Esophagus (tissue), 2 donors: ENCODE measurements at regions not wholly inside any gene's neighbourhood (a gene's known extent, or its start where the extent isn't known, plus 50 kb on each side); places are given as distances from the start of the nearest gene placed in this dataset.

Source experiments
- H3K27ac ChIP-seq, 2 donors: one replicate each; pipeline ENCODE4 v1.5.1; 2013; ENCODE audit warnings: low read depth in 2 of 2, mild to moderate bottlenecking in 2 of 2, inconsistent platforms in 1 of 2, low read length in 1 of 2, moderate library complexity in 1 of 2
- H3K27me3 ChIP-seq, 2 donors: one replicate each; pipeline ENCODE4 v1.6.1; 2013; ENCODE audit warnings: low read length in 2 of 2, control low read depth in 1 of 2, mild to moderate bottlenecking in 1 of 2; ENCODE audit not compliant: insufficient read depth in 2 of 2, control insufficient read depth in 1 of 2
- H3K36me3 ChIP-seq, 2 donors: one replicate each; pipeline ENCODE4 v1.6.1; 2013; ENCODE audit warnings: low read length in 1 of 2; ENCODE audit not compliant: control insufficient read depth in 2 of 2, insufficient read depth in 2 of 2
- H3K4me1 ChIP-seq, 2 donors: one replicate each; pipeline ENCODE4 v1.6.1; 2013; ENCODE audit warnings: low read length in 1 of 2; ENCODE audit not compliant: control insufficient read depth in 2 of 2, insufficient read depth in 2 of 2
- H3K4me3 ChIP-seq, 2 donors: one replicate each; pipeline ENCODE4 v1.5.1; 2013; ENCODE audit warnings: low read length in 2 of 2, mild to moderate bottlenecking in 2 of 2, low read depth in 1 of 2, moderate library complexity in 1 of 2
- H3K9me3 ChIP-seq, 2 donors: one replicate each; pipeline ENCODE4 v1.6.1; 2013; ENCODE audit warnings: mild to moderate bottlenecking in 2 of 2, low read depth in 1 of 2, low read length in 1 of 2, moderate library complexity in 1 of 2; ENCODE audit not compliant: control insufficient read depth in 2 of 2, insufficient read depth in 1 of 2
- WGBS, 2 donors: extraction: QIAGEN DNeasy Blood & Tissue Kit; methylation state at CpG; one replicate each; pipeline ENCODE4 v1.1.7; 2013; 5-methylcytosine and 5-hydroxymethylcytosine counted together
- donor health status: healthy with polysubstance abuse.
- donor health status: Bipolar disorder and iron deficiency.

- peaks cover 4 to 17% of the 10 kb centered on the region in 2 donors for H3K4me1 ChIP-seq
- H3K27ac ChIP-seq, result no peak overlapping the region
- 78 to 87% methylated on average over 6 of the region's 6 CpGs for WGBS, 2 donors
- no peak overlapping the region for H3K4me3 ChIP-seq
- no peaks in the 10 kb centered on the region for H3K27me3 ChIP-seq
- peaks cover 0 to 5% of the 10 kb centered on the region in 2 donors for H3K9me3 ChIP-seq
- H3K36me3 ChIP-seq, result no peaks in the 10 kb centered on the region
Observed at GRCh38 chr13:31050486-31051400, 111.0 kb downstream of the HSPH1 start.

- 74 to 77% methylated on average over 6 of the region's 6 CpGs for WGBS, 2 donors
- H3K27ac ChIP-seq, result no peak overlapping the region
- H3K36me3 ChIP-seq, result no peaks in the 10 kb centered on the region
- peaks cover 0 to 5% of the 10 kb centered on the region in 2 donors for H3K9me3 ChIP-seq
- no peak overlapping the region for H3K4me3 ChIP-seq
- H3K4me1 ChIP-seq, result peaks cover 4 to 19% of the 10 kb centered on the region in 2 donors
- no peaks in the 10 kb centered on the region for H3K27me3 ChIP-seq
Observed at GRCh38 chr13:31049833-31050232, 111.9 kb downstream of the HSPH1 start.

GRCh38 chr13:31049083-31049482, 112.6 kb downstream of the HSPH1 start:
- 87 to 89% methylated on average over 4 of the region's 4 CpGs for WGBS, 2 donors
- Histone ChIP-seq H3K36me3 (no peaks in the 10 kb centered on the region), H3K27me3 (no peaks in the 10 kb centered on the region), H3K4me3 (no peak overlapping the region), H3K4me1 (peaks cover 4 to 20% of the 10 kb centered on the region in 2 donors), H3K9me3 (peaks cover 0 to 5% of the 10 kb centered on the region in 2 donors), H3K27ac (no peak overlapping the region)

- H3K36me3 ChIP-seq, result no peaks in the 10 kb centered on the region
- H3K27ac ChIP-seq, result no peak overlapping the region
- WGBS, 2 donors, result 69 to 70% methylated on average over 3 of the region's 3 CpGs
- H3K9me3 ChIP-seq, result peaks cover 0 to 5% of the 10 kb centered on the region in 2 donors
- no peak overlapping the region for H3K4me3 ChIP-seq
- H3K27me3 ChIP-seq, result no peaks in the 10 kb centered on the region
- H3K4me1 ChIP-seq, result peaks cover 4 to 18% of the 10 kb centered on the region in 2 donors
Observed at GRCh38 chr13:31048521-31048920, 113.2 kb downstream of the HSPH1 start.

- no peaks in the 10 kb centered on the region for H3K27me3 ChIP-seq
- peaks cover 4 to 14% of the 10 kb centered on the region in 2 donors for H3K4me1 ChIP-seq
- 27 to 47% methylated on average over 16 of the region's 16 CpGs for WGBS, 2 donors
- peaks cover 0 to 5% of the 10 kb centered on the region in 2 donors for H3K9me3 ChIP-seq
- peak overlapping the region; percentile 84 to 85 for H3K27ac ChIP-seq
- no peak overlapping the region for H3K4me3 ChIP-seq
- H3K36me3 ChIP-seq, result no peaks in the 10 kb centered on the region
Observed at GRCh38 chr13:31046711-31047279, 114.3 kb downstream of the TEX26 start.

- WGBS, 2 donors, result 23% methylated on average over 11 of the region's 11 CpGs
Observed at GRCh38 chr13:31045286-31046081, 113.0 kb downstream of the TEX26 start.

GRCh38 chr13:31044364-31045285, 112.2 kb downstream of the TEX26 start:
- peaks cover 0 to 5% of the 10 kb centered on the region in 2 donors for H3K9me3 ChIP-seq
- H3K27me3 ChIP-seq, result no peaks in the 10 kb centered on the region
- 17% methylated on average over 18 of the region's 18 CpGs for WGBS, 2 donors
- no peaks in the 10 kb centered on the region for H3K36me3 ChIP-seq
- no peak overlapping the region for H3K4me3 ChIP-seq
- peaks cover 4 to 14% of the 10 kb centered on the region in 2 donors for H3K4me1 ChIP-seq
- H3K27ac ChIP-seq, result peak overlapping the region; percentile 61 to 84

More at GRCh38 chr13:31045286-31046081, 113.0 kb downstream of the TEX26 start:
- H3K9me3 ChIP-seq, result peaks cover 0 to 5% of the 10 kb centered on the region in 2 donors
- H3K4me3 ChIP-seq, result no peak overlapping the region
- H3K36me3 ChIP-seq, result no peaks in the 10 kb centered on the region
- H3K4me1 ChIP-seq, result peaks cover 4 to 14% of the 10 kb centered on the region in 2 donors
- peak overlapping the region; percentile 84 to 93 for H3K27ac ChIP-seq
- no peaks in the 10 kb centered on the region for H3K27me3 ChIP-seq

- Histone ChIP-seq H3K9me3 (peaks cover 0 to 5% of the 10 kb centered on the region in 2 donors), H3K27ac (no peak overlapping the region), H3K4me3 (no peak overlapping the region), H3K27me3 (no peaks in the 10 kb centered on the region), H3K4me1 (peaks cover 4 to 14% of the 10 kb centered on the region in 2 donors), H3K36me3 (no peaks in the 10 kb centered on the region)
- 54 to 55% methylated on average over 16 of the region's 16 CpGs for WGBS, 2 donors
Observed at GRCh38 chr13:31043957-31044356, 111.5 kb downstream of the TEX26 start.
